CD4-positive, alpha-beta T cell treated with Interferon alpha-2 for 1 hour (primary cell): ENCODE measurements at regions not wholly inside any gene's neighbourhood (a gene's known extent, or its start where the extent isn't known, plus 50 kb on each side); places are given as distances from the start of the nearest gene placed in this dataset.

Experiments
- DNase-seq, 2 donors: peaks; one replicate each; pipeline ENCODE4 v3.0.0-alpha.2; 2020 to 2022

- DNase-seq: no peak
Measured at GRCh38 chr2:239579524-239580198, 178.8 kb upstream of the HDAC4 start.

GRCh38 chr2:239579081-239579480, 178.3 kb upstream of the HDAC4 start:
- DNase-seq: no peak

GRCh38 chr2:239578381-239578780, 177.6 kb upstream of the HDAC4 start:
- DNase-seq: no peak

GRCh38 chr2:239577935-239578334, 177.1 kb upstream of the HDAC4 start:
- no peak for DNase-seq

- no peak for DNase-seq
Measured at GRCh38 chr2:239576784-239577685, 176.2 kb upstream of the HDAC4 start.

- DNase-seq: no peak
Measured at GRCh38 chr2:239575931-239576445, 175.2 kb upstream of the HDAC4 start.

GRCh38 chr2:239574434-239575156, 173.8 kb upstream of the HDAC4 start:
- DNase-seq: no peak

- no peak for DNase-seq
Measured at GRCh38 chr2:239574054-239574433, 173.2 kb upstream of the HDAC4 start.

- DNase-seq: no peak
Measured at GRCh38 chr2:239570971-239571520, 170.2 kb upstream of the HDAC4 start.

- no peak for DNase-seq
Measured at GRCh38 chr2:239570216-239570925, 169.6 kb upstream of the HDAC4 start.

GRCh38 chr2:239569401-239570090, 168.7 kb upstream of the HDAC4 start:
- no peak for DNase-seq

- DNase-seq: no peak
Measured at GRCh38 chr2:239568601-239569000, 167.8 kb upstream of the HDAC4 start.

GRCh38 chr2:239567786-239568185, 167.0 kb upstream of the HDAC4 start:
- DNase-seq: no peak

- DNase-seq: no peak
Measured at GRCh38 chr2:239566995-239567568, 166.3 kb upstream of the HDAC4 start.

GRCh38 chr2:239566162-239566994, 165.6 kb upstream of the HDAC4 start:
- no peak for DNase-seq

GRCh38 chr2:239564587-239564986, 163.8 kb upstream of the HDAC4 start:
- DNase-seq: no peak

- no peak for DNase-seq
Measured at GRCh38 chr2:239563561-239563960, 162.7 kb upstream of the HDAC4 start.

- DNase-seq: no peak
Measured at GRCh38 chr2:239561446-239562001, 160.7 kb upstream of the HDAC4 start.

GRCh38 chr2:239559417-239560261, 158.8 kb upstream of the HDAC4 start:
- DNase-seq: no peak
